HG03196 (cell line): ENCODE measurements at regions not wholly inside any gene's neighbourhood (a gene's known extent, or its start where the extent isn't known, plus 50 kb on each side); places are given as distances from the start of the nearest gene placed in this dataset.
"Not testable (repeated sequence)": the region's sequence is repeated elsewhere in the genome, so short reads cannot be mapped to it uniquely, and the experiment has no call there.

Experiments
- ATAC-seq: cut with Tn5 transposase; IDR thresholded peaks from one replicate; pipeline ENCODE4 v1.9.1; 2021; ENCODE audit not compliant: unreplicated experiment

GRCh38 chr20:48214601-48215000, 429.3 kb upstream of the SULF2 start:
- ATAC-seq: no peak

- ATAC-seq: not testable (repeated sequence)
These were observed 428.4 kb upstream of the SULF2 start for GRCh38 chr20:48213635-48214034.

GRCh38 chr20:48212806-48213509, 427.7 kb upstream of the SULF2 start:
- ATAC-seq: no peak

GRCh38 chr20:48211847-48212246, 426.6 kb upstream of the SULF2 start:
- ATAC-seq: no peak

GRCh38 chr20:48211238-48211637, 426.0 kb upstream of the SULF2 start:
- ATAC-seq: no peak

GRCh38 chr20:48210111-48211027, 425.1 kb upstream of the SULF2 start:
- ATAC-seq: no peak

GRCh38 chr20:48209102-48209501, 423.8 kb upstream of the SULF2 start:
- ATAC-seq: no peak

- no peak for ATAC-seq
These were observed 422.9 kb upstream of the SULF2 start for GRCh38 chr20:48208176-48208575.

- ATAC-seq: no peak
These were observed 422.2 kb upstream of the SULF2 start for GRCh38 chr20:48207505-48207904.

- no peak for ATAC-seq
These were observed 420.5 kb upstream of the SULF2 start for GRCh38 chr20:48205786-48206185.

- ATAC-seq: no peak
These were observed 420.1 kb upstream of the SULF2 start for GRCh38 chr20:48205281-48205782.

GRCh38 chr20:48204499-48204898, 419.2 kb upstream of the SULF2 start:
- ATAC-seq: no peak

- no peak for ATAC-seq
These were observed 418.0 kb upstream of the SULF2 start for GRCh38 chr20:48203252-48203651.

GRCh38 chr20:48202334-48203113, 417.2 kb upstream of the SULF2 start:
- ATAC-seq: no peak

GRCh38 chr20:48201885-48202284, 416.6 kb upstream of the SULF2 start:
- no peak for ATAC-seq

GRCh38 chr20:48201188-48201587, 415.9 kb upstream of the SULF2 start:
- ATAC-seq: no peak

- no peak for ATAC-seq
These were observed 413.7 kb upstream of the SULF2 start for GRCh38 chr20:48198929-48199451.

GRCh38 chr20:48197066-48197465, 411.8 kb upstream of the SULF2 start:
- no peak for ATAC-seq

GRCh38 chr20:48196486-48196885, 411.2 kb upstream of the SULF2 start:
- ATAC-seq: no peak

- ATAC-seq: no peak
These were observed 410.7 kb upstream of the SULF2 start for GRCh38 chr20:48196001-48196400.
